Adrenal gland (tissue), 9 donors: ENCODE measurements at regions not wholly inside any gene's neighbourhood (a gene's known extent, or its start where the extent isn't known, plus 50 kb on each side); places are given as distances from the start of the nearest gene placed in this dataset.
A peak's percentile ranks its signal among the peaks of the same experiment; 100 is the strongest.

Experiments used
- DNase-seq, 7 donors: peaks; one replicate each; pipeline ENCODE4 v3.0.0-alpha.2; 2019 to 2020
- H3K27ac ChIP-seq, 5 donors: fragments of 200-600 bp; sonication (generic) in 4 of 5; 1 replicate in 3 of 5; 2 replicates in 2 of 5; pipeline versions ENCODE4 v1.5.1 to v1.8.0; 2016 to 2020; ENCODE audit warnings: mild to moderate bottlenecking in 1 of 5
- H3K27me3 ChIP-seq: fragments of 200-600 bp; 2 replicates; pipeline ENCODE4 v1.8.0; 2021
- H3K36me3 ChIP-seq, 2 donors: fragments of 200-600 bp; replicated peaks in 1 of 2; 1 replicate in 1 of 2; 2 replicates in 1 of 2; pipeline versions ENCODE4 v1.5.1 to v1.8.0; 2018 to 2022
- H3K4me1 ChIP-seq, 2 donors: fragments of 200-600 bp; replicated peaks in 1 of 2; 1 replicate in 1 of 2; 2 replicates in 1 of 2; pipeline versions ENCODE4 v1.5.1 to v1.8.0; 2018 to 2021
- H3K4me3 ChIP-seq, 4 donors: fragments of 200-600 bp; sonication (generic) in 3 of 4; one replicate each; pipeline ENCODE4 v1.5.1; 2016 to 2018
- H3K9me3 ChIP-seq, 3 donors: fragments of 200-600 bp; sonication (generic) in 1 of 3; replicated peaks in 1 of 3; 1 replicate in 2 of 3; 2 replicates in 1 of 3; pipeline versions ENCODE4 v1.5.1 to v1.8.0; 2016 to 2021
- CTCF ChIP-seq, 6 experiments: fragments of 450-650 bp in 4 of 6; fragments of 200-600 bp in 2 of 6; sonication (generic) in 1 of 6; IDR thresholded peaks; 1 replicate in 5 of 6; 2 replicates in 1 of 6; pipeline versions ENCODE4 v1.5.1 to v1.8.0; 2016 to 2021; ENCODE audit warnings: antibody characterized with exemption in 6 of 6, mild to moderate bottlenecking in 2 of 6, moderate library complexity in 1 of 6
- POLR2A ChIP-seq, 2 donors: fragments of 450-650 bp; IDR thresholded peaks; one replicate each; pipeline ENCODE4 v1.6.1; 2017; ENCODE audit warnings: antibody characterized with exemption in 2 of 2, mild to moderate bottlenecking in 2 of 2, moderate library complexity in 1 of 2
- WGBS, 4 donors: extraction: QIAGEN DNeasy Blood & Tissue Kit in 2 of 4; methylation state at CpG; one replicate each; pipeline versions ENCODE4 v1.1.5 to v1.1.7; 2013 to 2017; 5-methylcytosine and 5-hydroxymethylcytosine counted together
- intact Hi-C, 2 donors: fragments of 100-400 bp; cut with DNase I; formaldehyde crosslinking; loops; one replicate each; pipeline versions ENCODE4 v1.14.1 to v1.15.0; 2022 to 2023
- donor health status: healthy with polysubstance abuse.
- donor health status: Bipolar disorder and iron deficiency.
- donor health status: DM: yes; HTN: yes; CAD: no.
- donor health status: DM: no; HTN: no; CAD: no.
- donor health status: DM: no; HTN: no; CAD: no.

GRCh38 chr11:8803973-8804372 is 107.0 kb upstream of the AKIP1 start:
- Histone ChIP-seq H3K27ac (peak overlapping the region in 1 of 5 donors; percentile 11), H3K27me3 (no peaks in the 10 kb centered on the region), H3K4me3 (no peak overlapping the region), H3K36me3 (no peaks in the 10 kb centered on the region), H3K9me3 (no peaks in the 10 kb centered on the region), H3K4me1 (peaks cover 61 to 88% of the 10 kb centered on the region in 2 donors)
- 76 to 87% (median 82%) methylated on average over 6 of the region's 6 CpGs for WGBS, 4 donors
- no peak for DNase-seq
- no peak for TF ChIP-seq POLR2A (IDR thresholded peaks at IDR 0.05)
- TF ChIP-seq CTCF (IDR thresholded peaks at IDR 0.05), result no peak
- intact Hi-C loops, result no loop called here

GRCh38 chr11:8805296-8805695 is 105.7 kb upstream of the AKIP1 start:
- DNase-seq, result no peak
- peak overlapping the region in 3 of 5 donors; percentile 0 to 63 (median 41) for H3K27ac ChIP-seq

GRCh38 chr11:8806974-8807373 is 104.0 kb upstream of the AKIP1 start:
- no peak for TF ChIP-seq CTCF (IDR thresholded peaks at IDR 0.05)
- TF ChIP-seq POLR2A (IDR thresholded peaks at IDR 0.05), result no peak
- no peak for DNase-seq
- H3K27ac ChIP-seq, result peak overlapping the region in 4 of 5 donors; percentile 57 to 92 (median 82)
- no peaks in the 10 kb centered on the region for H3K36me3 ChIP-seq
- H3K27me3 ChIP-seq, result no peaks in the 10 kb centered on the region
- H3K4me3 ChIP-seq, result peak overlapping the region in 1 of 4 donors; percentile 66
- intact Hi-C loops, result no loop called here
- H3K9me3 ChIP-seq, result no peaks in the 10 kb centered on the region
- H3K4me1 ChIP-seq, result peaks cover 56 to 74% of the 10 kb centered on the region in 2 donors
- WGBS, 4 donors, result 49 to 61% (median 56%) methylated on average over 7 to 8 of the region's 8 CpGs

More at GRCh38 chr11:8805296-8805695, 105.7 kb upstream of the AKIP1 start:
- intact Hi-C loops, result no loop called here
- no peaks in the 10 kb centered on the region for H3K36me3 ChIP-seq
- no peaks in the 10 kb centered on the region for H3K27me3 ChIP-seq
- WGBS, 4 donors, result 20 to 32% (median 25%) methylated on average over 3 of the region's 3 CpGs
- peaks cover 53 to 77% of the 10 kb centered on the region in 2 donors for H3K4me1 ChIP-seq
- no peaks in the 10 kb centered on the region for H3K9me3 ChIP-seq
- TF ChIP-seq CTCF (IDR thresholded peaks at IDR 0.05) (no peak), POLR2A (IDR thresholded peaks at IDR 0.05) (no peak)
- no peak overlapping the region for H3K4me3 ChIP-seq

- H3K4me3 ChIP-seq, result peak overlapping the region in 2 of 4 donors; percentile 1 to 66
- TF ChIP-seq CTCF (IDR thresholded peaks at IDR 0.05) (no peak), POLR2A (IDR thresholded peaks at IDR 0.05) (peak in 1 of 2 donors; percentile 32)
- no peaks in the 10 kb centered on the region for H3K36me3 ChIP-seq
- WGBS, 4 donors, result 36 to 39% (median 37%) methylated on average over 10 of the region's 10 CpGs
- H3K27me3 ChIP-seq, result no peaks in the 10 kb centered on the region
- H3K4me1 ChIP-seq, result peaks cover 57 to 74% of the 10 kb centered on the region in 2 donors
- H3K9me3 ChIP-seq, result no peaks in the 10 kb centered on the region
- H3K27ac ChIP-seq, result peak overlapping the region; percentile 52 to 92 (median 78)
- DNase-seq, result peak in 3 of 7 donors; percentile 45 to 53 (median 48)
- intact Hi-C loops, result no loop called here
Measured at GRCh38 chr11:8807544-8808225, 103.3 kb upstream of the AKIP1 start.
